HepG2 (cell line): ENCODE measurements at regions not wholly inside any gene's neighbourhood (a gene's known extent, or its start where the extent isn't known, plus 50 kb on each side); places are given as distances from the start of the nearest gene placed in this dataset.

Source experiments
- AHDC1 ChIP-seq: sonication (generic); formaldehyde crosslinking; IDR thresholded peaks from 2 replicates; pipeline ENCODE4 v1.5.1; 2020; ENCODE audit warnings: mild to moderate bottlenecking, missing genetic modification reagents, borderline replicate concordance
- CBX5 ChIP-seq: sonication (generic); formaldehyde crosslinking; IDR thresholded peaks from 2 replicates; pipeline ENCODE4 v1.4.0; 2020; ENCODE audit warnings: missing genetic modification reagents, borderline replicate concordance
- CREM ChIP-seq, 2 experiments: sonication (generic) in 1 of 2; formaldehyde crosslinking in 1 of 2; IDR thresholded peaks; 2 replicates each; pipeline versions ENCODE4 v1.4.0 to v1.6.1; 2016 to 2020; ENCODE audit warnings: antibody characterized with exemption in 1 of 2, mild to moderate bottlenecking in 1 of 2, missing genetic modification reagents in 1 of 2
- CTCF ChIP-seq: sonication (generic); formaldehyde crosslinking; IDR thresholded peaks from 2 replicates; pipeline ENCODE4 v1.5.0; 2020; ENCODE audit warnings: mild to moderate bottlenecking, missing genetic modification reagents, moderate library complexity
- KDM5A ChIP-seq: fragments of 200-600 bp; sonication (generic); IDR thresholded peaks from 2 replicates; pipeline ENCODE4 v1.7.0; 2018; ENCODE audit warnings: antibody characterized with exemption, mild to moderate bottlenecking, low read length, borderline replicate concordance
- NAIF1 ChIP-seq: sonication (generic); formaldehyde crosslinking; IDR thresholded peaks from 2 replicates; pipeline ENCODE4 v1.5.0; 2020; ENCODE audit warnings: mild to moderate bottlenecking, missing genetic modification reagents, borderline replicate concordance
- PLRG1 ChIP-seq: fragments of 450-650 bp; conservative IDR thresholded peaks from 2 replicates; pipeline ENCODE4 v1.6.1; 2016
- U2AF2 ChIP-seq: fragments of 200-400 bp; formaldehyde crosslinking; IDR thresholded peaks from 2 replicates; pipeline ENCODE4 v1.6.1; 2017; ENCODE audit warnings: low read depth, mild to moderate bottlenecking, low read length
- ZBTB1 ChIP-seq: sonication (generic); formaldehyde crosslinking; IDR thresholded peaks from 2 replicates; pipeline ENCODE4 v1.4.0; 2020; ENCODE audit warnings: missing genetic modification reagents, borderline replicate concordance
- TF ChIP-seq, protein P1 (sequence below): IDR thresholded peaks from 2 replicates; pipeline ENCODE4 v1.6.1; 2016; ENCODE audit warnings: low read depth, borderline replicate concordance
- TF ChIP-seq, protein P2 (sequence below): sonication (generic); formaldehyde crosslinking; IDR thresholded peaks from 2 replicates; pipeline ENCODE4 v1.8.0; 2022; ENCODE audit warnings: missing genetic modification reagents, mild to moderate bottlenecking, inconsistent platforms, borderline replicate concordance

- TF ChIP-seq PLRG1 (no peak), CTCF (no peak), ZBTB1 (CRISPR knock-in tag) (no peak), KDM5A (no peak), U2AF2 (no peak), CREM (IDR thresholded peaks at IDR 0.05) (no peak), CREM (CRISPR knock-in tag; IDR thresholded peaks at IDR 0.05) (no peak), NAIF1 (CRISPR knock-in tag) (no peak), CBX5 (no peak), AHDC1 (CRISPR knock-in tag) (no peak)
- TF ChIP-seq, protein P1, sequence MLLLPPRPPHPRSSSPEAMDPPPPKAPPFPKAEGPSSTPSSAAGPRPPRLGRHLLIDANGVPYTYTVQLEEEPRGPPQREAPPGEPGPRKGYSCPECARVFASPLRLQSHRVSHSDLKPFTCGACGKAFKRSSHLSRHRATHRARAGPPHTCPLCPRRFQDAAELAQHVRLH (CRISPR knock-in tag): no peak
- TF ChIP-seq, protein P2, sequence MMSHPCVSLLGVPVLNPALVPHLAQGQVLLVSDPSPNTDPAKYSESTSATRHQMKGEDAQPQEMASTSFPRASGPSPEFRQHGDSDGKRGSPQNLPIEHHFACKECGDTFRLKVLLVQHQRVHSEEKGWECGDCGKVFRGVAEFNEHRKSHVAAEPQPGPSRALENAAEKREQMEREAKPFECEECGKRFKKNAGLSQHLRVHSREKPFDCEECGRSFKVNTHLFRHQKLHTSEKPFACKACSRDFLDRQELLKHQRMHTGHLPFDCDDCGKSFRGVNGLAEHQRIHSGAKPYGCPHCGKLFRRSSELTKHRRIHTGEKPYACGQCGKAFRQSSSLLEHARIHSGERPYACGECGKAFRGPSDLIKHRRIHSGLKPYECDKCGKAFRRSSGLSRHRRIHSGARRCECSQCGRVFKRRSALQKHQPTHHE (CRISPR knock-in tag): no peak
Observed at GRCh38 chr7:79524048-79524447, 70.6 kb upstream of the MAGI2 start.
